Vagina (tissue), 2 donors: ENCODE measurements at regions not wholly inside any gene's neighbourhood (a gene's known extent, or its start where the extent isn't known, plus 50 kb on each side); places are given as distances from the start of the nearest gene placed in this dataset.

Experiments
- CTCF ChIP-seq, 3 experiments: fragments of 450-650 bp in 2 of 3; fragments of 200-600 bp in 1 of 3; sonication (generic) in 1 of 3; IDR thresholded peaks; one replicate each; pipeline ENCODE4 v1.5.1; 2017 to 2019; ENCODE audit warnings: antibody characterized with exemption in 3 of 3, mild to moderate bottlenecking in 2 of 3, moderate library complexity in 2 of 3
- POLR2A ChIP-seq, 2 donors: fragments of 450-650 bp; IDR thresholded peaks; one replicate each; pipeline ENCODE4 v1.6.1; 2017; ENCODE audit warnings: antibody characterized with exemption in 2 of 2, mild to moderate bottlenecking in 2 of 2, moderate library complexity in 2 of 2
- POLR2AphosphoS5 ChIP-seq, 2 donors: sonication (generic); formaldehyde crosslinking; IDR thresholded peaks; one replicate each; pipeline ENCODE4 v1.9.0; 2017; ENCODE audit warnings: antibody characterized with exemption in 2 of 2, mild to moderate bottlenecking in 2 of 2, low read depth in 1 of 2; ENCODE audit not compliant: insufficient read depth in 1 of 2

- TF ChIP-seq POLR2A (IDR thresholded peaks at IDR 0.05) (no peak), CTCF (IDR thresholded peaks at IDR 0.05) (no peak), POLR2AphosphoS5 (IDR thresholded peaks at IDR 0.05; ENCODE audit: insufficient read depth in 1 of 2, low read depth in 1 of 2) (no peak)
Observed at GRCh38 chr4:38371391-38371851, 292.6 kb upstream of the KLF3 start.
